ENCODE measurements at regions not wholly inside any gene's neighbourhood (a gene's known extent, or its start where the extent isn't known, plus 50 kb on each side); places are given as distances from the start of the nearest gene placed in this dataset.
A peak's percentile ranks its signal among the peaks of the same experiment; 100 is the strongest.

DNA sequence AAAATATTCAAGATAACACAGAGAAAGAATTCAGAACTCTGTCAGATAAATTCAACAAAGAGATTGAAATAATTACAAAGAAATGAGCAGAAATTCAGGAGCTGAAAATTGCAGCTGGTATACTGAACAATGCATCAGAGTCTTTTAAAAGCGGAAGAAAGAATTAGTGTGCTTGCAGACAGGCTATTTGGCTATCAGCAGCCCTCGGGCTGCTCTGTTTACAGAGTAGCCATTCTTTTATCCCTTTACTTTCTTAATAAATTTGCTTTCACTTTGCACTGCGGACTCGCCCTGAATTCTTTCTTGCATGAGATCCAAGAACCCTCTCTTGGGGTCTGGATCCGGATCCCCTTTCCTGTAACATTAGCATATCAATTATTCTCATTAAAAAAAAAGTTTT, 1040.0 kb downstream of the SORCS3 start:
- Histone ChIP-seq H4K91ac (ENCODE audit: low read depth, low read length) (no peak overlapping the region), H3K18ac (ENCODE audit: low read length) (no peak overlapping the region), H3K36me3 (ENCODE audit: control insufficient read depth in 1 of 2, insufficient read depth in 2 of 2, low read length in 2 of 2) (no peaks in the 10 kb centered on the region), H3K14ac (ENCODE audit: low read length) (no peak overlapping the region), H2BK5ac (ENCODE audit: low read depth, low read length, poor library complexity) (no peak overlapping the region), H2AFZ (ENCODE audit: insufficient read depth, low read length, poor library complexity) (no peak overlapping the region), H3K4ac (ENCODE audit: low read depth, low read length) (no peak overlapping the region), H3K23ac (ENCODE audit: low read length) (no peak overlapping the region), H4K8ac (ENCODE audit: low read depth, low read length) (no peak overlapping the region), H3K4me2 (ENCODE audit: low read length) (no peak overlapping the region), H2BK12ac (ENCODE audit: low read length) (no peak overlapping the region), H3K4me3 (ENCODE audit: low read depth, low read length) (no peak overlapping the region), H3K79me1 (ENCODE audit: low read length) (no peaks in the 10 kb centered on the region), H2BK120ac (ENCODE audit: insufficient read depth, low read length, poor library complexity) (no peak overlapping the region), H4K12ac (ENCODE audit: low read depth, low read length) (no peak overlapping the region), H2AK5ac (ENCODE audit: low read length) (no peak overlapping the region), H3K4me1 (ENCODE audit: control insufficient read depth in 1 of 2, insufficient read depth in 2 of 2, low read length in 2 of 2) (peaks cover 0 to 3% of the 10 kb centered on the region in 2 experiments), H3K9ac (ENCODE audit: low read length) (no peak overlapping the region), H3K27ac (ENCODE audit: low read depth, low read length) (no peak overlapping the region), H3K9me3 (ENCODE audit: insufficient read depth, low read depth, low read length) (no peaks in the 10 kb centered on the region), H3K79me2 (ENCODE audit: control insufficient read depth, insufficient read depth, low read length, poor library complexity) (peaks cover 2% of the 10 kb centered on the region), H3K27me3 (ENCODE audit: insufficient read depth, low read length) (no peaks in the 10 kb centered on the region)
- WGBS (ENCODE audit: extremely low coverage, insufficient coverage, insufficient read length), result no CpG with 5 or more reads among the region's 5 CpGs
- DNase-seq, result peak in 1 of 2 donors; percentile 1

DNA sequence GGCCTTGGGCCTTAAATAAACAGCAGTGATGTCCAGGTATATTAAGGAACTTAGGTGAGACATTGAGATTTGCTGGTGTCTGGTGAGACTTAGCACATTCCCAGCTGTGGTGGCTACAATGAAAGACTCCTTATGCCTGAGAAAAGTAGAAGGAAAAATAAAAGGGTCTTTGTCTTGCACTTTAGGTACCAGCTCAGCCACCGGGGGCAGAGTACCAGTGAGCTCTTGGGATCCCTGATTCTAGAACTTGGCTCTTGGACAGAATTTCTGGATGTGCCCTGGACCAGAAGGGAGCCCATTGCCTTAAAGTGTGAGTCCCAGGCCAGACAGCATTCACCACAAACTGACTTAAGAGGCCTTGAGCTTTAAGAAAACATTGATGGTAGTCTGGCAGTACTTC, 1038.7 kb downstream of the SORCS3 start:
- Histone ChIP-seq H4K8ac (ENCODE audit: low read depth, low read length) (no peak overlapping the region), H2BK5ac (ENCODE audit: low read depth, low read length, poor library complexity) (no peak overlapping the region), H3K36me3 (ENCODE audit: control insufficient read depth in 1 of 2, insufficient read depth in 2 of 2, low read length in 2 of 2) (no peaks in the 10 kb centered on the region), H3K23ac (ENCODE audit: low read length) (no peak overlapping the region), H3K4me2 (ENCODE audit: low read length) (no peak overlapping the region), H2BK12ac (ENCODE audit: low read length) (no peak overlapping the region), H2AFZ (ENCODE audit: insufficient read depth, low read length, poor library complexity) (no peak overlapping the region), H2AK5ac (ENCODE audit: low read length) (no peak overlapping the region), H3K14ac (ENCODE audit: low read length) (no peak overlapping the region), H3K79me2 (ENCODE audit: control insufficient read depth, insufficient read depth, low read length, poor library complexity) (no peaks in the 10 kb centered on the region), H3K9me3 (ENCODE audit: insufficient read depth, low read depth, low read length) (no peaks in the 10 kb centered on the region), H2BK120ac (ENCODE audit: insufficient read depth, low read length, poor library complexity) (no peak overlapping the region), H4K91ac (ENCODE audit: low read depth, low read length) (no peak overlapping the region), H3K4me1 (ENCODE audit: control insufficient read depth in 1 of 2, insufficient read depth in 2 of 2, low read length in 2 of 2) (peaks cover 0 to 3% of the 10 kb centered on the region in 2 experiments), H3K18ac (ENCODE audit: low read length) (no peak overlapping the region), H3K27ac (ENCODE audit: low read depth, low read length) (no peak overlapping the region), H3K4me3 (ENCODE audit: low read depth, low read length) (no peak overlapping the region), H3K4ac (ENCODE audit: low read depth, low read length) (no peak overlapping the region), H3K9ac (ENCODE audit: low read length) (no peak overlapping the region), H3K27me3 (ENCODE audit: insufficient read depth, low read length) (no peaks in the 10 kb centered on the region), H4K12ac (ENCODE audit: low read depth, low read length) (no peak overlapping the region), H3K79me1 (ENCODE audit: low read length) (no peaks in the 10 kb centered on the region)
- WGBS (ENCODE audit: extremely low coverage, insufficient coverage, insufficient read length), result no CpG with 5 or more reads among the region's 1 CpG
- DNase-seq, result no peak

DNA sequence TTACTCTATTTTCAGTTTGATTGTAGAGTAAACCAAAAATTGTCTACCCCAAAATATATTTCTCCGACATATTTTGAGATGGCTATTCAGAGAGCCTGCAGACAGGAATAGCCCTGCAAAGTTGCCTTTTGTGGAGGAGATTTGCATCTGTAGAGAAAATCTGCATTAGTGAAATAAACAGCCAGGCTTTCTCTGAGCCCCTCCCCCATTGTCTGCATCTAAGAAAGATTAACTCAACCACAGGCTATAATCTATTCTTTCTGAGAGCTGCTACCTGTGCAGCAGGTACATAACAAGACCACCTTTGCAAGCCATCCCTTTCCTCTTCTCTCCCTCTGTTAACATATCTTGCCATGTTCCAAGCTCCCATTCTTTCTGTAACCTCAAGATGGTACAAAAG, 1034.2 kb downstream of the SORCS3 start:
- Histone ChIP-seq H2BK120ac (ENCODE audit: insufficient read depth, low read length, poor library complexity) (no peak overlapping the region), H2AK5ac (ENCODE audit: low read length) (no peak overlapping the region), H3K36me3 (ENCODE audit: control insufficient read depth in 1 of 2, insufficient read depth in 2 of 2, low read length in 2 of 2) (no peaks in the 10 kb centered on the region), H3K23ac (ENCODE audit: low read length) (no peak overlapping the region), H3K79me2 (ENCODE audit: control insufficient read depth, insufficient read depth, low read length, poor library complexity) (no peaks in the 10 kb centered on the region), H3K27me3 (ENCODE audit: insufficient read depth, low read length) (no peaks in the 10 kb centered on the region), H3K4me3 (ENCODE audit: low read depth, low read length) (no peak overlapping the region), H3K18ac (ENCODE audit: low read length) (no peak overlapping the region), H2AFZ (ENCODE audit: insufficient read depth, low read length, poor library complexity) (no peak overlapping the region), H3K9ac (ENCODE audit: low read length) (no peak overlapping the region), H3K14ac (ENCODE audit: low read length) (no peak overlapping the region), H3K4ac (ENCODE audit: low read depth, low read length) (no peak overlapping the region), H2BK12ac (ENCODE audit: low read length) (no peak overlapping the region), H3K4me2 (ENCODE audit: low read length) (no peak overlapping the region), H4K91ac (ENCODE audit: low read depth, low read length) (no peak overlapping the region), H2BK5ac (ENCODE audit: low read depth, low read length, poor library complexity) (no peak overlapping the region), H4K8ac (ENCODE audit: low read depth, low read length) (no peak overlapping the region), H3K27ac (ENCODE audit: low read depth, low read length) (no peak overlapping the region), H3K9me3 (ENCODE audit: insufficient read depth, low read depth, low read length) (no peaks in the 10 kb centered on the region), H3K4me1 (ENCODE audit: control insufficient read depth in 1 of 2, insufficient read depth in 2 of 2, low read length in 2 of 2) (peaks cover 0 to 2% of the 10 kb centered on the region in 2 experiments), H4K12ac (ENCODE audit: low read depth, low read length) (no peak overlapping the region), H3K79me1 (ENCODE audit: low read length) (no peaks in the 10 kb centered on the region)
- DNase-seq, result no peak
- WGBS (ENCODE audit: extremely low coverage, insufficient coverage, insufficient read length), result no CpG with 5 or more reads among the region's 1 CpG

DNA sequence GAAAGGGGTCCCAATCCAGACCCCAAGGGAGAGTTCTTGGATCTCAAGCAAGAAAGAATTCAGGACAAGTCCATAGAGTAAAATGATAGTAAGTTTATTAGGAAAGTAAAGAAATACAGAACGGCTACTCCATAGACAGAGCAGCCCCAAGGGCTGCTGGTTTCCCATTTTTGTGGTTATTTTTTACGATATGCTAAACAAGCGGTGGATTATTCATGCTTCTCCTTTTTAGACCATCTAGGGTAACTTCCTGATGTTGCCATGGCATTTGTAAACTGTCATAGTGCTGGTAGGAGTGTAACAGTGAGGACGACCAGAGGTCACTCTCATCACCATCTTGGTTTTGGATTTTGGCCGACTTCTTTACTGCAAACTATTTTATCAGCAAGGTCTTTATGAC, 1033.4 kb downstream of the SORCS3 start:
- H3K36me3 ChIP-seq (ENCODE audit: control insufficient read depth in 1 of 2, insufficient read depth in 2 of 2, low read length in 2 of 2), result no peaks in the 10 kb centered on the region
- no CpG with 5 or more reads among the region's 5 CpGs for WGBS (ENCODE audit: extremely low coverage, insufficient coverage, insufficient read length)
- no peak overlapping the region for H3K9ac ChIP-seq (ENCODE audit: low read length)
- H2BK5ac ChIP-seq (ENCODE audit: low read depth, low read length, poor library complexity), result no peak overlapping the region
- H4K8ac ChIP-seq (ENCODE audit: low read depth, low read length), result no peak overlapping the region
- no peak overlapping the region for H3K18ac ChIP-seq (ENCODE audit: low read length)
- H3K79me1 ChIP-seq (ENCODE audit: low read length), result no peaks in the 10 kb centered on the region
- H3K4me3 ChIP-seq (ENCODE audit: low read depth, low read length), result no peak overlapping the region
- H3K9me3 ChIP-seq (ENCODE audit: insufficient read depth, low read depth, low read length), result no peaks in the 10 kb centered on the region
- no peak overlapping the region for H4K91ac ChIP-seq (ENCODE audit: low read depth, low read length)
- H3K4me1 ChIP-seq (ENCODE audit: control insufficient read depth in 1 of 2, insufficient read depth in 2 of 2, low read length in 2 of 2), result no peaks in the 10 kb centered on the region
- no peak for DNase-seq
- no peak overlapping the region for H3K27ac ChIP-seq (ENCODE audit: low read depth, low read length)
- H3K79me2 ChIP-seq (ENCODE audit: control insufficient read depth, insufficient read depth, low read length, poor library complexity), result no peaks in the 10 kb centered on the region
- H3K14ac ChIP-seq (ENCODE audit: low read length), result no peak overlapping the region
- H3K4ac ChIP-seq (ENCODE audit: low read depth, low read length), result no peak overlapping the region
- no peak overlapping the region for H2BK120ac ChIP-seq (ENCODE audit: insufficient read depth, low read length, poor library complexity)
- no peak overlapping the region for H3K23ac ChIP-seq (ENCODE audit: low read length)
- no peaks in the 10 kb centered on the region for H3K27me3 ChIP-seq (ENCODE audit: insufficient read depth, low read length)
- H4K12ac ChIP-seq (ENCODE audit: low read depth, low read length), result no peak overlapping the region
- H2BK12ac ChIP-seq (ENCODE audit: low read length), result no peak overlapping the region
- no peak overlapping the region for H2AK5ac ChIP-seq (ENCODE audit: low read length)
- no peak overlapping the region for H2AFZ ChIP-seq (ENCODE audit: insufficient read depth, low read length, poor library complexity)
- H3K4me2 ChIP-seq (ENCODE audit: low read length), result no peak overlapping the region

All from trophoblast cell (in vitro differentiated cells and primary cell).